ENCODE measurements at regions not wholly inside any gene's neighbourhood (a gene's known extent, or its start where the extent isn't known, plus 50 kb on each side); places are given as distances from the start of the nearest gene placed in this dataset.

GRCh38 chr1:25112400-25112799 is 119.9 kb downstream of the SYF2 start:
- ATAC-seq, result no peak
- DNase-seq, result no peak
- intact Hi-C loops (cut with DNase I), result no loop called here
- TF ChIP-seq POLR2A (IDR thresholded peaks at IDR 0.05) (no peak), CTCF (IDR thresholded peaks at IDR 0.05) (no peak)
- Histone ChIP-seq H3K27ac (no peak overlapping the region), H3K36me3 (replicated peaks in 1 of 2; ENCODE audit: insufficient read depth in 1 of 2, low read depth in 2 of 2) (no peaks in the 10 kb centered on the region), H3K27me3 (no peaks in the 10 kb centered on the region), H3K4me3 (no peak overlapping the region), H3K4me1 (no peaks in the 10 kb centered on the region), H3K9me3 (no peaks in the 10 kb centered on the region)
- WGBS, 2 donors, result 78 to 84% methylated on average over 6 of the region's 6 CpGs

- H3K4me3 ChIP-seq, result no peak overlapping the region
- intact Hi-C loops (cut with DNase I), result no loop called here
- no peaks in the 10 kb centered on the region for H3K36me3 ChIP-seq (replicated peaks in 1 of 2; ENCODE audit: insufficient read depth in 1 of 2, low read depth in 2 of 2)
- H3K27me3 ChIP-seq, result no peaks in the 10 kb centered on the region
- 37 to 55% methylated on average over 7 of the region's 7 CpGs for WGBS, 2 donors
- ATAC-seq (no peak), DNase-seq (no peak)
- no peak for TF ChIP-seq CTCF (IDR thresholded peaks at IDR 0.05)
- TF ChIP-seq POLR2A (IDR thresholded peaks at IDR 0.05), result no peak
- no peaks in the 10 kb centered on the region for H3K4me1 ChIP-seq
- no peak overlapping the region for H3K27ac ChIP-seq
- no peaks in the 10 kb centered on the region for H3K9me3 ChIP-seq
Measured at GRCh38 chr1:25111706-25112105, 120.6 kb downstream of the SYF2 start.

GRCh38 chr1:25110485-25110884 is 121.8 kb downstream of the SYF2 start:
- no peaks in the 10 kb centered on the region for H3K9me3 ChIP-seq
- intact Hi-C loops (cut with DNase I), result no loop called here
- H3K4me3 ChIP-seq, result no peak overlapping the region
- no peaks in the 10 kb centered on the region for H3K4me1 ChIP-seq
- no peak overlapping the region for H3K27ac ChIP-seq
- ATAC-seq, result no peak
- no peaks in the 10 kb centered on the region for H3K27me3 ChIP-seq
- no peaks in the 10 kb centered on the region for H3K36me3 ChIP-seq (replicated peaks in 1 of 2; ENCODE audit: insufficient read depth in 1 of 2, low read depth in 2 of 2)
- TF ChIP-seq CTCF (IDR thresholded peaks at IDR 0.05), result no peak
- TF ChIP-seq POLR2A (IDR thresholded peaks at IDR 0.05), result no peak
- 86 to 95% methylated on average over 7 of the region's 7 CpGs for WGBS, 2 donors
- DNase-seq, result no peak

DNA sequence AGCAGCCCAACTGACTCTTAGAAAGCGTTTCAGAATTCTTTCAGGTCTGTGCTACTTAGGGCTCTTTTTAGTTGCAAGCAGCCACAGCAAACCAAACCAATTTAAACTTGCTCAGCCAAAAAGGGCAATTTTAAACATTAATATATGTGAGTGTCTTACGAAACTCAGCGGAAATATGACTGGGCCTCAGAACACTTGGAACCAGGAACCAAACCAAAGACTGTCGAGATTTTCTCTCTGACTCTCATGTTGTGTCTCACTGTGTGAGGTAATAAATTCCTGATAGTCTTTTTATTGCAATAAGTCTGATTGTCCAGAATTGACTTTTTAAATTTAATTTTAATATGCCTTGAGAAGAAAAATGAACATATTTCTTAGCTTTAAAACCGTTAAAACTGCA is 122.3 kb downstream of the SYF2 start:
- 68 to 87% methylated on average over 5 of the region's 5 CpGs for WGBS, 2 donors

More for the DNA sequence above, 122.3 kb downstream of the SYF2 start:
- DNase-seq (no peak), ATAC-seq (no peak)
- H3K4me3 ChIP-seq, result no peak overlapping the region
- H3K27me3 ChIP-seq, result no peaks in the 10 kb centered on the region
- H3K27ac ChIP-seq, result no peak overlapping the region
- H3K4me1 ChIP-seq, result no peaks in the 10 kb centered on the region
- TF ChIP-seq POLR2A (IDR thresholded peaks at IDR 0.05) (no peak), CTCF (IDR thresholded peaks at IDR 0.05) (no peak)
- H3K36me3 ChIP-seq (replicated peaks in 1 of 2; ENCODE audit: insufficient read depth in 1 of 2, low read depth in 2 of 2), result no peaks in the 10 kb centered on the region
- no peaks in the 10 kb centered on the region for H3K9me3 ChIP-seq
- intact Hi-C loops (cut with DNase I), result no loop called here
